GM18526 (cell line): ENCODE measurements at regions not wholly inside any gene's neighbourhood (a gene's known extent, or its start where the extent isn't known, plus 50 kb on each side); places are given as distances from the start of the nearest gene placed in this dataset.

ENCODE experiments used
- POLR2A ChIP-seq: IDR thresholded peaks from 3 replicates; pipeline ENCODE4 v1.6.1; 2011; ENCODE audit not compliant: insufficient read length; ENCODE audit errors: extremely low read depth

GRCh38 chr10:130843051-130843653 lies 468.4 kb downstream of the TCERG1L start:
- no peak for TF ChIP-seq POLR2A

- TF ChIP-seq POLR2A, result no peak
These were observed 467.2 kb downstream of the TCERG1L start for GRCh38 chr10:130844310-130844709.

DNA sequence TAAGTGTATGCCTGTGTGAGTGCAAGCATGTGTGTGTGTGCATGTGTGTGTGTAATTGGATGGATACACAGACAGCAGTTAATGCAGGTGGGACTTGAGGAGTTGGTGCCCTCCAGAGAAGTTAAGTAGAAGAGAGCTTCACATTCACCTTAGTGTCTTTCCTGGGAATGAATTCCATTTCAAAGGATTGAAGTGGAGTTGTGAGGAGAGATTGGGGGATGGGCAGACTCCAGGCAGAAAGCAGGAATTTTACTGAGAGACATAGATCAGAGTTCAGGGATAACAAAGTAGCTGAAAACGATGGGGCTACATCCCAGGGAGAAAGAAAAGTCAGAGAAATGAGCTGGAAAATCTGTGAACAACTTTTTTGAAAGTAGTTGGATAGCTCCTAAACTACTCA lies 464.4 kb downstream of the TCERG1L start:
- no peak for TF ChIP-seq POLR2A

DNA sequence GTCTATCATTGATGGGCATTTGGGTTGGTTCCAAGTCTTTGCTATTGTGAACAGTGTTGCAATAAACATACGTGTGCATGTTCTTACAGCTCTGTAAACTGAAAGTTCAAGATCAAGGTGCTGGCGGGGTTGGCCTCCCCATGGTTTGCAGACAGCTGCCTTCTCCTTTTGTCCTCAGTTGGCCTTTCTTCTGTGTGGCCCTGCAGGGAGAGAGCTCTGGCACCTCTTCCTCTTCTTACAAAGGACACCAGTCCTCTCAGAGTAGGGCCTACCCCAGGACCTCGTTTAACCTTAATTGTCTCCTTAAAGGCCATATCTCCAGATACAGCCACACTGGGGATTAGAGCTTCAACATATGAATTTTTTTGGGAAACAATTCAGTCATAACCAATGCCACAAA lies 462.7 kb downstream of the TCERG1L start:
- no peak for TF ChIP-seq POLR2A

- TF ChIP-seq POLR2A, result no peak
These were observed 457.4 kb downstream of the TCERG1L start for GRCh38 chr10:130854151-130854550.

DNA sequence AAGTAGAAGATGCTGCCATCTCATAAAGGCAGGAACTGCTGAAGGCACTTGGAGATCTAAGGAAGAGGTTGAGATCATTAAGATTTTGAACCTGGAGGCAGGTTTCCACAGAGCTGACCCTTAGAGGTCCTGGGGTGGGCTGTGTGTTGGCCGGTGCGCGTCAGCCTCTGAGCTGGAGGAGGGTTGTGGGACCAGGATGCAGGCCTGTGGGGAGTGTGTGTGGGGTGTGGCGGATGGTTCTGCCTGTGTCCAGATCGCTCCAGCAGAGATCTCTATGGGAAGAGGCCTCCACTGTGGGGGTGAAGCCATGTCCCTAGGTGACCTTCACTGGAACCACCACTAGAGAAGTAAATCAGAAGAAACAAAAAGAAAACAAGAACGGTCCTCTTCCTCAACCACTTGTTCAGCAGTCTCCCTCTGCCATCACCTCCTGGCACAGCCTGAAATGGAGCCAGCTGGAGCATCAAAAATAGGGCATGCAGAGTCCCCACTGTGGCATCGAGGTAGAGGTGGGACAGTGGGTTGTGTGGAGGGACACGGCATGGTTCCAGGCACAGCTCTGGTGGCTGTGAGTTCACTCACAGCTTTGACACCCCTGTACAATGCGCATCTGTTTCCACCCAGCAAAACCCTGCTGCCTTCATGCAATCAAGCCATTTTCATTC lies 453.8 kb downstream of the TCERG1L start:
- no peak for TF ChIP-seq POLR2A

DNA sequence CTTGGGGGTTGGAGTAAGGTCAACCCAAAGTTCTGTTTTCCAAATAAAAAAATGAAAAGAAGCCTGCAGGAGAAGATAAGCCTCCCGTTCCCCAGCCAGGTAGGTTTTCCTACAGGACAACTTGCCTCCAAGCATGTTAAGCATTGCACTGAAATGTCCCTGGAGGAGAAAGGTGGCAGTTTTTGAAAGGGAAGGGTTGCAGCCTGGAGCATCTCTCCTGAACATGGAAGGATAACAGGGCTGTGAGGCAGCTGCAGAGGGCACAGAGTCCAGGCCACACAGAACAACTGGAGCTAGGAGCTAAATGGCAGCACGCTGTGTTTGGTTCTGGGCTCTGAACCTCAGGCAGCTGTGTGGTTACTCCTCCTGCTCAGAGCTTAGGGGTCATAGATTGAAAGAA lies 452.9 kb downstream of the TCERG1L start:
- TF ChIP-seq POLR2A, result no peak

GRCh38 chr10:130859427-130859826 lies 452.1 kb downstream of the TCERG1L start:
- TF ChIP-seq POLR2A, result no peak

- TF ChIP-seq POLR2A, result no peak
These were observed 449.4 kb downstream of the TCERG1L start for GRCh38 chr10:130862122-130862521.

GRCh38 chr10:130862626-130863025 lies 448.9 kb downstream of the TCERG1L start:
- TF ChIP-seq POLR2A, result no peak

DNA sequence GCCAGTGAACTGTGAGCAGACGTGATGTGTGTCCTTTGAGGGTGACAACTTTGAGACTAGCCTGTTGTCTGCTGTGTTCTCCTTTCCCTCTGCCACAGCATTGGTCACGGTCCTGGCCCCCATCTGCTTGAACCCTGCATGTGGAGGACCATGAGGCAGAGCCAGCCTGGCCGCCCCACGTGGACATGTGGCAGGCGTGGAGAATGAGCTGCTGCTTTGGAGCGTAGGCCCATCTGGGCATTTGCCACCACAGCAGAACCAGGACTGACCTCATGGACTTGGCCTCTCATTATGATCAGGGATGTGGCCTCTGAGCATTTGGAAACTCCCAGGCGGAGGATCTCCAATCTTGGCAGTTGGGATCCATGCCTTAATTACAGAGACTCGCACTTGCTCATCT lies 448.5 kb downstream of the TCERG1L start:
- no peak for TF ChIP-seq POLR2A

- no peak for TF ChIP-seq POLR2A
These were observed 446.3 kb downstream of the TCERG1L start for GRCh38 chr10:130864961-130865818.

DNA sequence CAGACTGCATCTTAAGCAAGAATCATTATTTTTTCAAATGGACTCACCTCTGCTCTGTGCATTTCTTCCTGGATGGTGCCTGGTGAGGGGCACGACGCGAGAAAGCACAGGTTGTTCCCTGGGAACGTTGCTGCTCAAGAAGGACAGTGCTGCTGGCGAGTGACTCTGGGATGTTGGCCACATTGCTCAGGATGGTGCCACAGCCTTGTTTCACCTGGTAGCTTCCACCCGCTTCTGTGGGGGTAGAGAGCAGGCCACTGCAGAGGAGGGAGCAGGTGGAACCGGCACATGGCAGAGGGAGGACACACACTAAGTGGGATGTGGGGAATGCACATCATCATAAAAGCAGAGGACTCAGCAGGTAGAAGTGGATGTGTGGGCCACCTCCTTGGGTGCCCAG lies 444.7 kb downstream of the TCERG1L start:
- TF ChIP-seq POLR2A, result no peak

DNA sequence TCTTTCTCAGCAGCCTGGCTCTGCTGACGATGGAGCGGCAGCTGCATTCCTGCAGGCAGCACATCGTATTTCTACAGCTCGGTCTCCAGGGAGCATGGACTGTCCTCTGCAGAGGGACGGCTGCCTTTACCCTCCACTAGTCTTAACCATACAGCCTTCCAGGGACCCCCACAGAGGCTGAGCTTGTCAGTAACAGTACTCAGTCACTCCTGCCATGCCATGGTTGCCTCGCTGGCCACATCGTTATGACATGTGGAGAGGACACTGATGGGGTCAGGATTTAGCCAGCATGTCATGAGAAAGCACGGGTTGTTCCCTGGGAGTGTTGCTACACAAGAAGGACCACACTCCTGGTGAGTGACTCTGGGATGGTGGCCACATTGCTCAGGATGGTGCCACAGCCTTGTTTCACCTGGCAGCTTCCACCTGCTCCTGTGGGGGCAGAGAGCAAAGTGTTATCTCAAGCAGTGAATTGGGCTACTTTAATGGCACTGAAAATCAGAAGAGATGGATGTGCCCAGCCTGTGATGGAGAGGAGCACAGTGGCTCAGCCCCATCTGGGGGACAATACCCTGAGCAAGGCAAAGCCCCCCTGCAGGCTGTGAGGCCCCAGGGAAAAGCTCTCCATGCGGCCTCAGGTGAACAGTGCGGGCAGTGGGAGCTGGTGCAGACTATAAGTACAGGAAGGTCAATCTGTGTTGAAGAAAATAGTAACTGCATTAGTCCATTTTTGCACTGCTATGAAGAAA lies 443.9 kb downstream of the TCERG1L start:
- TF ChIP-seq POLR2A, result no peak

DNA sequence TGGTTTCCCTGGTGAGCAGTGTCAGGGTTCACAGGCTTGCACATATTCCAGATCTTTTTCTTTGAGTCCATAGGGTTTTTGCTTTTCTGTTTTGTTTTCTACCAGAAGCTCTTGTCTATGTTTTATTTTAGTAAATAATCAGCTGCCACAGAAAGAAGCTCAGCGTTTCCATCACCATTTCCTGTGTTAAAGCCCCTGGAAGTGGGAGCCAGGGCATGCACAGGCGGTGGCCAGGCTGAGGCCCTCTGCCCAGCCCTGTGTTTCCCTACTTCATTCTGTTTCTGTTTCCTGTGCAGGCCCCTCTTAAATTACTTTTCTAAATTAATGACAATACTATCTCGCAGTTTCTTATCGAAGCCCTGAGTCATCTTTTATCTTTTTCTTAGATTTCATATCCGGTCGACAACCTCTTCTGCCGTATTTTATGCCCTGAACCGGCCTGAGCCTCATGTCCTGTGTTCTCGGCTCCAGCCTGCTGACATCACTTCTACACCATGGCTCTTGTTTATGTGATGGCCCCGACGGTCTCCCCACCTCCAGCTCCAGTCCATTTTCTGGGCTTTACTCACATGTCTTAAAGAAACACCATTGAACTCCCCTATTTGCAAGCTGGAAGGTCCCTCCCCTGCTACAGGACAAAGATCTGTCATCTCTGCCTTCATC lies 442.2 kb downstream of the TCERG1L start:
- no peak for TF ChIP-seq POLR2A
